ENCODE measurements at regions not wholly inside any gene's neighbourhood (a gene's known extent, or its start where the extent isn't known, plus 50 kb on each side); places are given as distances from the start of the nearest gene placed in this dataset.

DNA sequence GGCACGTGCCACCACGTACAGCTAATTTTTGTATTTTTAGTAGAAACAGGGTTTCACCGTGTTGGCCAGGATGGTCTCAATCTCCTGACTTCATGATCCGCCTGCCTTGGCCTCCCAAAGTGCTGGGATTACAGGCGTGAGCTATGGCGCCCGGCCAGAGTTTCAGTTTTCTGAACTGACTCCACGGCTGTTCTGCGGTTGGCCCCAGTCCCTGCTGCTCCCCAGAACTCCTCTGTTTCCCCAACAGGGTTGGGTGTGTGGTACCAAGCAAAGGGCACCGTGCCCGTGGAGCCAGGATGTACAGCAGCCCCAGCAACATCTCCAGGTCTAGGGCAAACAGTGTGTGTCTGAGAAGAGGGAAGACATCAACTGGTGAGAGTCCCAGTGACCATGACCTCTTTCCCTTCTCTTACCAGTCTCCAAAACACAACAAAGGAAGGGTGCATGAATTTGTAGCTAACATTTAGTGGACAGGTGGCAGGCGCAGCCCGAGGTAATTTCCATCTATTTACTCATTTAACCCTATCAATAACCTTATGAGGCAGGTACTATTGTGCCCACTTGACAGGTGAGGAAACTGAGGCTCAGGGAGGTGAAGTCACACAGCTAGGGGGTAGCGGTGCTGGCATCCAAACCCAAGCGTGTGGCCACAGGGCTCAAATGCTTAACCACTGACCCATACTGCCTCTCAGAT, 57.0 kb upstream of the RBFOX2 start:
- CTCF ChIA-PET = interaction anchor here (1.7 to 5.4 kb wide), 2 partner anchors 17 to 20 kb away, joined by 6 to 46 read pairs; no protein-coding TSS in a partner anchor
- POLR2A ChIA-PET = interaction anchor here (0.6 kb wide), 1 partner anchor 155 kb away, joined by 3 read pairs; no protein-coding TSS in a partner anchor
- Histone ChIP-seq H3K9me3 (ENCODE audit: control insufficient read depth, insufficient read depth, low read depth, low read length) (no peaks in the 10 kb centered on the region), H3K36me3 (ENCODE audit: control insufficient read depth in 2 of 2, insufficient read depth in 1 of 2, low read length in 2 of 2) (no peaks in the 10 kb centered on the region), H3K27ac (ENCODE audit: extremely low read depth, low read depth, low read length) (no peak overlapping the region), H3K4me3 (ENCODE audit: low read depth, low read length) (no peak overlapping the region), H3K4me1 (ENCODE audit: control insufficient read depth, insufficient read depth, low read length) (no peaks in the 10 kb centered on the region)
- TF ChIP-seq ZNF707 (tag by site-specific recombination; IDR thresholded peaks at IDR 0.05) (no peak), HOXA7 (CRISPR knock-in tag; IDR thresholded peaks at IDR 0.05; ENCODE audit: borderline replicate concordance) (no peak), ZNF621 (tag by site-specific recombination; IDR thresholded peaks at IDR 0.05) (no peak), ZNF394 (tag by site-specific recombination; IDR thresholded peaks at IDR 0.05; ENCODE audit: borderline replicate concordance) (no peak), ZNF354C (tag by site-specific recombination; IDR thresholded peaks at IDR 0.05; ENCODE audit: borderline replicate concordance, low read depth) (no peak), HOXC10 (CRISPR knock-in tag; IDR thresholded peaks at IDR 0.05) (no peak), ZBTB48 (tag by site-specific recombination; IDR thresholded peaks at IDR 0.05) (no peak), ZNF830 (tag by site-specific recombination; IDR thresholded peaks at IDR 0.05; ENCODE audit: low read depth) (no peak), TRIM28 (IDR thresholded peaks at IDR 0.05; ENCODE audit: borderline replicate concordance, low read length) (no peak), TSHZ1 (tag by site-specific recombination; IDR thresholded peaks at IDR 0.05; ENCODE audit: borderline replicate concordance) (no peak), OSR2 (tag by site-specific recombination; IDR thresholded peaks at IDR 0.05) (no peak), ZNF521 (tag by site-specific recombination; IDR thresholded peaks at IDR 0.05) (no peak), YY2 (tag by site-specific recombination; IDR thresholded peaks at IDR 0.05) (no peak), ZNF560 (tag by site-specific recombination; IDR thresholded peaks at IDR 0.05; ENCODE audit: borderline replicate concordance) (no peak), ZNF544 (tag by site-specific recombination; IDR thresholded peaks at IDR 0.05) (no peak), ZNF2 (tag by site-specific recombination; IDR thresholded peaks at IDR 0.05) (no peak), ZNF366 (tag by site-specific recombination; conservative IDR thresholded peaks at IDR 0.05) (no peak), ZNF785 (tag by site-specific recombination; IDR thresholded peaks at IDR 0.05) (no peak), ZNF132 (tag by site-specific recombination; IDR thresholded peaks at IDR 0.05; ENCODE audit: borderline replicate concordance) (no peak)
- TF ChIP-seq, protein P1, sequence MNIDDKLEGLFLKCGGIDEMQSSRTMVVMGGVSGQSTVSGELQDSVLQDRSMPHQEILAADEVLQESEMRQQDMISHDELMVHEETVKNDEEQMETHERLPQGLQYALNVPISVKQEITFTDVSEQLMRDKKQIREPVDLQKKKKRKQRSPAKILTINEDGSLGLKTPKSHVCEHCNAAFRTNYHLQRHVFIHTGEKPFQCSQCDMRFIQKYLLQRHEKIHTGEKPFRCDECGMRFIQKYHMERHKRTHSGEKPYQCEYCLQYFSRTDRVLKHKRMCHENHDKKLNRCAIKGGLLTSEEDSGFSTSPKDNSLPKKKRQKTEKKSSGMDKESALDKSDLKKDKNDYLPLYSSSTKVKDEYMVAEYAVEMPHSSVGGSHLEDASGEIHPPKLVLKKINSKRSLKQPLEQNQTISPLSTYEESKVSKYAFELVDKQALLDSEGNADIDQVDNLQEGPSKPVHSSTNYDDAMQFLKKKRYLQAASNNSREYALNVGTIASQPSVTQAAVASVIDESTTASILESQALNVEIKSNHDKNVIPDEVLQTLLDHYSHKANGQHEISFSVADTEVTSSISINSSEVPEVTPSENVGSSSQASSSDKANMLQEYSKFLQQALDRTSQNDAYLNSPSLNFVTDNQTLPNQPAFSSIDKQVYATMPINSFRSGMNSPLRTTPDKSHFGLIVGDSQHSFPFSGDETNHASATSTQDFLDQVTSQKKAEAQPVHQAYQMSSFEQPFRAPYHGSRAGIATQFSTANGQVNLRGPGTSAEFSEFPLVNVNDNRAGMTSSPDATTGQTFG (tag by site-specific recombination; IDR thresholded peaks at IDR 0.05; ENCODE audit: borderline replicate concordance) = no peak

- no peak overlapping the region for H3K27ac ChIP-seq (ENCODE audit: extremely low read depth, low read depth, low read length)
- no peaks in the 10 kb centered on the region for H3K36me3 ChIP-seq (ENCODE audit: control insufficient read depth in 2 of 2, insufficient read depth in 1 of 2, low read length in 2 of 2)
- H3K4me3 ChIP-seq (ENCODE audit: low read depth, low read length) = no peak overlapping the region
- ChIA-PET CTCF (interaction anchor here (0.8 to 5.4 kb wide), 3 partner anchors 16 to 56 kb away, joined by 5 to 46 read pairs (median 6); partner anchors contain the start of gene RBFOX2), POLR2A (interaction anchor here (0.7 kb wide), 1 partner anchor 343 kb away, joined by 4 read pairs; no protein-coding TSS in a partner anchor)
- H3K9me3 ChIP-seq (ENCODE audit: control insufficient read depth, insufficient read depth, low read depth, low read length) = no peaks in the 10 kb centered on the region
- no peaks in the 10 kb centered on the region for H3K4me1 ChIP-seq (ENCODE audit: control insufficient read depth, insufficient read depth, low read length)
- TF ChIP-seq ZNF202 (tag by site-specific recombination; IDR thresholded peaks at IDR 0.05; ENCODE audit: borderline replicate concordance) (no peak), ZNF19 (tag by site-specific recombination; IDR thresholded peaks at IDR 0.05; ENCODE audit: low read depth) (no peak), ZBTB48 (tag by site-specific recombination; IDR thresholded peaks at IDR 0.05) (no peak), ZNF514 (tag by site-specific recombination; IDR thresholded peaks at IDR 0.05) (no peak), ZSCAN30 (tag by site-specific recombination; IDR thresholded peaks at IDR 0.05) (no peak), ZNF501 (tag by site-specific recombination; IDR thresholded peaks at IDR 0.05) (no peak), KLF16 (tag by site-specific recombination; IDR thresholded peaks at IDR 0.05) (no peak), EGR2 (tag by site-specific recombination; IDR thresholded peaks at IDR 0.05; ENCODE audit: low read depth) (no peak), ZNF585B (tag by site-specific recombination; IDR thresholded peaks at IDR 0.05) (no peak), ZNF404 (tag by site-specific recombination; IDR thresholded peaks at IDR 0.05) (no peak), GLIS2 (tag by site-specific recombination; IDR thresholded peaks at IDR 0.05) (no peak)
These were observed 56.1 kb upstream of the RBFOX2 start for GRCh38 chr22:36084717-36085116.

Measured in HEK293 (cell line).